CD4-positive, CD25-positive, alpha-beta regulatory T cell (primary cell): ENCODE measurements at regions not wholly inside any gene's neighbourhood (a gene's known extent, or its start where the extent isn't known, plus 50 kb on each side); places are given as distances from the start of the nearest gene placed in this dataset.

Experiments used
- ATAC-seq, 2 donors: fragments of 150-1000 bp; cut with Tn5 transposase; one replicate each; pipeline ENCODE4 v1.10.0; 2021; ENCODE audit warnings: low read depth in 2 of 2, moderate number of reproducible peaks in 2 of 2, moderate library complexity in 1 of 2
- DNase-seq, 3 donors: peaks; one replicate each; pipeline versions ENCODE4 v3.0.0 to v3.0.0-alpha.2; 2012 to 2022; ENCODE audit warnings: mixed read lengths in 1 of 3
- H3K27ac ChIP-seq: one replicate; pipeline ENCODE4 v1.7.0; 2013; ENCODE audit warnings: mild to moderate bottlenecking, low read length; ENCODE audit not compliant: insufficient read depth, poor library complexity, severe bottlenecking
- H3K27me3 ChIP-seq: one replicate; pipeline ENCODE4 v1.7.0; 2013; ENCODE audit warnings: low read length; ENCODE audit not compliant: control insufficient read depth, insufficient read depth
- H3K36me3 ChIP-seq: one replicate; pipeline ENCODE4 v1.7.0; 2013; ENCODE audit warnings: mild to moderate bottlenecking, low read length, moderate library complexity; ENCODE audit not compliant: control insufficient read depth, insufficient read depth
- H3K4me1 ChIP-seq: 2 replicates; pipeline ENCODE4 v1.7.0; 2013; ENCODE audit warnings: mild to moderate bottlenecking, low read length; ENCODE audit not compliant: insufficient read depth, control insufficient read depth, poor library complexity, severe bottlenecking
- H3K4me3 ChIP-seq: one replicate; pipeline ENCODE4 v1.7.0; 2013; ENCODE audit warnings: low read depth, mild to moderate bottlenecking, low read length, moderate library complexity
- H3K9me3 ChIP-seq, 2 experiments: 1 replicate in 1 of 2; 2 replicates in 1 of 2; pipeline ENCODE4 v1.7.0; 2013; ENCODE audit warnings: low read length in 2 of 2, mild to moderate bottlenecking in 1 of 2, moderate library complexity in 1 of 2; ENCODE audit not compliant: control insufficient read depth in 2 of 2
- H3K27ac Mint-ChIP-seq, 3 donors: one replicate each; pipeline ENCODE4 v1.8.0; 2020 to 2022; ENCODE audit warnings: mild to moderate bottlenecking in 3 of 3, mixed read lengths in 3 of 3, moderate library complexity in 2 of 3
- H3K27me3 Mint-ChIP-seq: one replicate; pipeline ENCODE4 v1.8.0; 2022; ENCODE audit warnings: mild to moderate bottlenecking, mixed read lengths
- H3K36me3 Mint-ChIP-seq: one replicate; pipeline ENCODE4 v1.8.0; 2020; ENCODE audit warnings: mixed read lengths
- H3K4me1 Mint-ChIP-seq, 4 donors: one replicate each; pipeline ENCODE4 v1.8.0; 2020 to 2022; ENCODE audit warnings: mixed read lengths in 4 of 4, mild to moderate bottlenecking in 1 of 4
- H3K4me3 Mint-ChIP-seq, 4 donors: one replicate each; pipeline ENCODE4 v1.8.0; 2020 to 2022; ENCODE audit warnings: mild to moderate bottlenecking in 4 of 4, mixed read lengths in 4 of 4, moderate library complexity in 3 of 4
- H3K9me3 Mint-ChIP-seq, 7 donors: one replicate each; pipeline ENCODE4 v1.8.0; 2020 to 2022; ENCODE audit warnings: mixed read lengths in 7 of 7, mild to moderate bottlenecking in 3 of 7, moderate library complexity in 2 of 7

DNA sequence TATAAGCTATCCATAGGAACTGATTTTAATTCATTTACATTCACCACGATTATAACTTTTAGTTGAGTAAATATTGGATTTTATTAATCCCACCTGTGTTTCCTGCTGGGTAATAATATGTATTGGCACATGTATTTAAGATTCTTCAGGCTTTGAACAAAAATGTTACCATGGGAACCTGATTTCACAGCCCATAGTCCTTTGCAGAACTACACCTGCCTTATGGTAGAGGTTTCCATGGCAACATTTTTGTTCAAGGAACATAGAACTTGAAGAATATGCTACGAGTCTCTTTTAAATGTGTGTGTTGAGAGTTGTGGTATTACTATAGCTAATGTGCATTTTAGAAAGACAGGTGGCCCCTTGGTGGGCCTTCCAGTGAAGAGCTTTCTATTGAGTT is 317.4 kb downstream of the SAMD5 start:
- H3K36me3 ChIP-seq: no peaks in the 10 kb centered on the region
- no peaks in the 10 kb centered on the region for H3K27me3 Mint-ChIP-seq
- no peaks in the 10 kb centered on the region for H3K4me1 Mint-ChIP-seq
- DNase-seq (no peak), ATAC-seq (no peak)
- no peaks in the 10 kb centered on the region for H3K9me3 Mint-ChIP-seq
- H3K36me3 Mint-ChIP-seq: no peaks in the 10 kb centered on the region
- H3K4me1 ChIP-seq: no peaks in the 10 kb centered on the region
- H3K27me3 ChIP-seq: no peaks in the 10 kb centered on the region
- H3K4me3 ChIP-seq: no peak overlapping the region
- no peak overlapping the region for H3K27ac ChIP-seq
- no peak overlapping the region for H3K27ac Mint-ChIP-seq
- H3K9me3 ChIP-seq: no peaks in the 10 kb centered on the region
- no peak overlapping the region for H3K4me3 Mint-ChIP-seq

DNA sequence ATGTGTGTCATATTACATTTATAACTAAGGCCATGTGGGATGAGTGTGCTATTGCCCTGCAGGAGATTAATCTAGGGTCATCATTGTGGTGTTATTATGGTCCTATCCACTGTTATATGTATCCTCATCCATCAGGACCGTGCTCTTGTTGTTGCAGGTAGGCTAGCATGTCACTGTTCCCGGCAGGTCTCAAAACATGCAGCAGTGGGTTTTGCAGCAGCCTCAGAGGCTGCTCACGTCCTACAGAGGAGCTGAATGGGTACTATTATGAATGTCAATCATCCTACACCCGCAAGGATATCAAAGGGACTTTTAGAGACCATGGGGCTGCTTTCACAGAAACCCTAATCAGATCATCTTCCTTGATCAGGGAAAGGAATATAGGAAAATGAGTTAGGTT is 318.2 kb downstream of the SAMD5 start:
- H3K9me3 Mint-ChIP-seq: no peaks in the 10 kb centered on the region
- no peak overlapping the region for H3K27ac Mint-ChIP-seq
- no peak for DNase-seq
- H3K4me1 Mint-ChIP-seq: no peaks in the 10 kb centered on the region
- ATAC-seq: no peak
- no peaks in the 10 kb centered on the region for H3K36me3 Mint-ChIP-seq
- H3K4me3 ChIP-seq: no peak overlapping the region
- no peaks in the 10 kb centered on the region for H3K9me3 ChIP-seq
- H3K27me3 ChIP-seq: no peaks in the 10 kb centered on the region
- H3K4me1 ChIP-seq: no peaks in the 10 kb centered on the region
- no peak overlapping the region for H3K27ac ChIP-seq
- no peaks in the 10 kb centered on the region for H3K36me3 ChIP-seq
- H3K27me3 Mint-ChIP-seq: no peaks in the 10 kb centered on the region
- H3K4me3 Mint-ChIP-seq: no peak overlapping the region

DNA sequence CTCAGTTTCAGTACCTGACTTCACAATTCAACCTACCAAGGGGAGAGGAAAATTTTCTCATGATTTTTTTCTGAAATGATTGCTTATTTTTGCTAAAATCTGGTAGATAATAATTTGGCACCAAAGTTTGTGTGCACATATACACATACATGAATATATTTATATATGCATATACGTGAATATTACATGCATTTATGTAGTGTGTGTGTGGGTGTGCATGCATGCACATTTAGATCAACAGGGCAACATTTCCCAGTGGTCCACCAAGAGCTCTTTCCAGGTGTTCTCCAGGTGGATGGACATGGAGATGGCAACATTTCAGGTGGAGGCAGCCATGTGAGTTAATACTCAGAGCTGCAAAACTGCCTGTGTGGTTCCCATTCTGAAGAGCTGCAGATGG is 320.9 kb downstream of the SAMD5 start:
- Histone ChIP-seq H3K36me3 (no peaks in the 10 kb centered on the region), H3K27me3 (no peaks in the 10 kb centered on the region), H3K9me3 (no peaks in the 10 kb centered on the region), H3K4me3 (no peak overlapping the region), H3K4me1 (no peaks in the 10 kb centered on the region), H3K27ac (no peak overlapping the region)
- Mint-ChIP-seq H3K36me3 (no peaks in the 10 kb centered on the region), H3K27ac (no peak overlapping the region), H3K4me1 (no peaks in the 10 kb centered on the region), H3K4me3 (no peak overlapping the region), H3K27me3 (no peaks in the 10 kb centered on the region), H3K9me3 (no peaks in the 10 kb centered on the region)
- no peak for DNase-seq
- no peak for ATAC-seq

DNA sequence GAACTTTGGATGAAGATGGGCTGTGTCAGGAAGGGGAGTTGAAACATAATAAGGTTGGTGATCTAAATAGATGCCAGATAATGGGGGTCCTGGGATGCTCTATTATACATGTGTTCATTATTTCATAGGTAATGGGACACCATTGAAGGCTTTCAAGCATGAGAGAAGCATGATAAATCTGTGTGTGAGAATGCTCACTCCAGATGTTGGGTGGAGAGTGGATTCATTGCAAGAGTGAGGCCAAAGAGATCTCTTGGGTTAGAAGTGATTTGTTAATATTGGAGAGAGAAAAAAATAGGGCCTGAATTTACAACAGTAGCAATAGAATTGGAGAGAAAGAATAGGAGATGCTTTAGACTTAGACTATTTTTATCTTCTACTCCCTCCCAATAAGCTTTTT is 321.3 kb downstream of the SAMD5 start:
- Mint-ChIP-seq H3K36me3 (no peaks in the 10 kb centered on the region), H3K4me1 (no peaks in the 10 kb centered on the region), H3K4me3 (no peak overlapping the region), H3K9me3 (no peaks in the 10 kb centered on the region), H3K27ac (no peak overlapping the region), H3K27me3 (no peaks in the 10 kb centered on the region)
- no peak for DNase-seq
- no peaks in the 10 kb centered on the region for H3K36me3 ChIP-seq
- no peaks in the 10 kb centered on the region for H3K4me1 ChIP-seq
- no peaks in the 10 kb centered on the region for H3K9me3 ChIP-seq
- H3K27me3 ChIP-seq: no peaks in the 10 kb centered on the region
- no peak overlapping the region for H3K27ac ChIP-seq
- no peak for ATAC-seq
- no peak overlapping the region for H3K4me3 ChIP-seq

DNA sequence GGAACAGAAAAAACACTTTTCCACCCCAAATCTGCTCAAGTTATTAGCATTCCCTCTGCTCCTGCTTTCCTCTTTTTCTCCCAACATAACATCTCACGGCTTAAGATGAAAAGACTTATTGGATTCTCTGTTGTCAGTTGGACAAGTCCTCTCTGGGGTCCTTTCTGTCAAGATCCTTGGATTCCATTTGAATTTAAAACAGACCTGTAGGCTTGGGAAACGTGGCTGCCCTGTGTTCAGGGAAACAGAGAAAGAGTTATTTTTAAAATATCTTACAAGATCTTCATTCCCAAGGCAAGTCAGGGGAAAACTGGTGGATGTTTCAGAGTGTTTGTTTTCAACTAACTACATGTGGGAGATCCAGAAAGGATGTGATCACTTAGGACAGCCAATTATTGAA is 322.9 kb downstream of the SAMD5 start:
- Mint-ChIP-seq H3K4me1 (no peaks in the 10 kb centered on the region), H3K36me3 (no peaks in the 10 kb centered on the region), H3K27ac (no peak overlapping the region), H3K27me3 (no peaks in the 10 kb centered on the region), H3K4me3 (no peak overlapping the region), H3K9me3 (peaks cover 0 to 1% (median 0%) of the 10 kb centered on the region in 7 donors)
- Histone ChIP-seq H3K9me3 (no peaks in the 10 kb centered on the region), H3K4me1 (no peaks in the 10 kb centered on the region), H3K27me3 (no peaks in the 10 kb centered on the region), H3K36me3 (no peaks in the 10 kb centered on the region), H3K27ac (no peak overlapping the region), H3K4me3 (no peak overlapping the region)
- ATAC-seq (no peak), DNase-seq (no peak)

DNA sequence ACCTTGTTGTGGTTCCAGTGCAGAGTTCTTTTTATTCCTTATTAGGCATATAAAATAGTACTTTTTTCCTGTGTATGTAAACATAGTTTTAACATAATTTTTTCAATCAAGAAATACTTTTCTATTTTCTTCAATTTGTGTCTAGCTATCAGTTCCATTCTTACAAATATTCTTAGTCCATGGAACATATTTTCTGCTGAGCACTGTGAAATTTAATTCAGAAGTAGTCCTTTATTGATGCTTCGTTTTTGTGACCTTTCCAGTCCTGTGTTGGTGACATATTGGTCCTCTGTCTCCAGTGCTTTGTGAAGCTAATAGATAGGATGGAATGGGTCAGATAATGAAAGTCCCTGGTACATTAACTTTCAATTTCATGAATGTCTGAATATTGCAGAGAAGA is 325.1 kb downstream of the SAMD5 start:
- Histone ChIP-seq H3K27me3 (no peaks in the 10 kb centered on the region), H3K27ac (no peak overlapping the region), H3K9me3 (no peaks in the 10 kb centered on the region), H3K36me3 (no peaks in the 10 kb centered on the region), H3K4me1 (no peaks in the 10 kb centered on the region), H3K4me3 (no peak overlapping the region)
- no peaks in the 10 kb centered on the region for H3K27me3 Mint-ChIP-seq
- ATAC-seq (no peak), DNase-seq (no peak)
- H3K9me3 Mint-ChIP-seq: peaks cover 0 to 1% (median 0%) of the 10 kb centered on the region in 7 donors
- H3K27ac Mint-ChIP-seq: no peak overlapping the region
- no peaks in the 10 kb centered on the region for H3K36me3 Mint-ChIP-seq
- no peaks in the 10 kb centered on the region for H3K4me1 Mint-ChIP-seq
- H3K4me3 Mint-ChIP-seq: no peak overlapping the region

DNA sequence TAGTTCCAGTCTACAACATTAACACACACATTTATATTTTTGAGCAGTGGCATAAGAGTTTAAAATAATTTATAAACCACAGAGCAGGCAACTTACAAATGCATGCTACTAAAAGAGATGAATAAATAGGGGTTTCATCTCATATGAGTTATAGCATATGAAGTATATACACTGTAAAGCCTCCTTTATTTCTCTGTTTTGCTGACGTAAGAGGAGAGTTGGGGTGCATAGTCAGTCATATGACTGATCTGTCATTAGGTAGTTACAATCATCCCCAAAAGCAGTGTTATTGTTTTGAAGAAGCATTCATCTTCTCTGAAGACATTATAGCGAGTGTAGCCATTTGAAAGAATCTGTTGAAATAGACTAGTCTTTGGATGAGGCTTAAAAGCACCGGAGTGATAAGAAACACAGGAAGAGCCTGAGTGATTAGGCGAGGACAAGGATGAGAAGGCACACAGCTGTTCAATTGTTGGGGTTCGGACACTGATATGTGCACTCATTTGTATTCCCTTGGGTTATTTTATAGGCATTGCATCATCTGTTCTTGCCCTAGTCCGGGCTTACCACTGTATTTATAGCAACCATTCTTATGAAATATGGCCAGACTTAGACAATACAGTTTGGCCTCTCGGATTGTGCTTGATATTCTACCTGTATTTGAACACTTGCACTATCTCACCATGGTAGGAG is 325.7 kb downstream of the SAMD5 start:
- H3K27ac ChIP-seq: no peak overlapping the region

DNA sequence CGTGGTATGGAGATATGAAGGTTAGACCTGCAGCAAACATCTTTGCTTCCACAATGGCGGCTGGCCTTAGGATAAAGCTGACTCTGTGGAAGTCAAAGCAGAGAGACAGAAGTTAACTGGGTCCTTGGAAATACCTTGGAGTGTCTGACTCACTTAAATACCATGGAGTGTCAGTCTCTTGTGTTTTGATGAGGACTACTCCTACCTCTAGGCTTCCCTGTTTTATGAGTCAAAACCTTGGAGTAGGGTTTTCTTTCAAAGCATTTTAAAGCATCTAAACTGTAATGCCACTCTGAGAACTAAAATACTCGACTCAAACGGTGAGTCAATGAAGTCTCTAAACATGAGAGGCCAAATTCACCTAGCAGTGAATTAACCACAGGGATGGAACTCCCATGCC is 329.1 kb downstream of the SAMD5 start:
- H3K9me3 Mint-ChIP-seq: peaks cover 0 to 1% (median 0%) of the 10 kb centered on the region in 7 donors
- H3K27me3 ChIP-seq: no peaks in the 10 kb centered on the region
- no peak for ATAC-seq

More for the DNA sequence above, 325.7 kb downstream of the SAMD5 start:
- Histone ChIP-seq H3K36me3 (no peaks in the 10 kb centered on the region), H3K27me3 (no peaks in the 10 kb centered on the region), H3K4me1 (no peaks in the 10 kb centered on the region), H3K9me3 (no peaks in the 10 kb centered on the region), H3K4me3 (no peak overlapping the region)
- peaks cover 0 to 1% (median 0%) of the 10 kb centered on the region in 7 donors for H3K9me3 Mint-ChIP-seq
- no peaks in the 10 kb centered on the region for H3K27me3 Mint-ChIP-seq
- H3K4me1 Mint-ChIP-seq: no peaks in the 10 kb centered on the region
- no peaks in the 10 kb centered on the region for H3K36me3 Mint-ChIP-seq
- ATAC-seq: no peak
- no peak for DNase-seq
- H3K27ac Mint-ChIP-seq: no peak overlapping the region
- no peak overlapping the region for H3K4me3 Mint-ChIP-seq

More for the DNA sequence above, 329.1 kb downstream of the SAMD5 start:
- Histone ChIP-seq H3K36me3 (no peaks in the 10 kb centered on the region), H3K4me3 (no peak overlapping the region), H3K27ac (no peak overlapping the region), H3K4me1 (no peaks in the 10 kb centered on the region), H3K9me3 (no peaks in the 10 kb centered on the region)
- H3K4me3 Mint-ChIP-seq: no peak overlapping the region
- H3K27ac Mint-ChIP-seq: no peak overlapping the region
- no peaks in the 10 kb centered on the region for H3K27me3 Mint-ChIP-seq
- H3K36me3 Mint-ChIP-seq: no peaks in the 10 kb centered on the region
- no peak for DNase-seq
- no peaks in the 10 kb centered on the region for H3K4me1 Mint-ChIP-seq
